ENCODE measurements at regions not wholly inside any gene's neighbourhood (a gene's known extent, or its start where the extent isn't known, plus 50 kb on each side); places are given as distances from the start of the nearest gene placed in this dataset.

- no peak overlapping the region for H3K27ac ChIP-seq
- in situ Hi-C loops (cut with MboI; ENCODE audit: low sequenced_read_pairs in 4 of 4), result no loop called here
- ATAC-seq, result no peak
Measured at GRCh38 chr6:8499540-8499939, 64.2 kb upstream of the SLC35B3 start.

DNA sequence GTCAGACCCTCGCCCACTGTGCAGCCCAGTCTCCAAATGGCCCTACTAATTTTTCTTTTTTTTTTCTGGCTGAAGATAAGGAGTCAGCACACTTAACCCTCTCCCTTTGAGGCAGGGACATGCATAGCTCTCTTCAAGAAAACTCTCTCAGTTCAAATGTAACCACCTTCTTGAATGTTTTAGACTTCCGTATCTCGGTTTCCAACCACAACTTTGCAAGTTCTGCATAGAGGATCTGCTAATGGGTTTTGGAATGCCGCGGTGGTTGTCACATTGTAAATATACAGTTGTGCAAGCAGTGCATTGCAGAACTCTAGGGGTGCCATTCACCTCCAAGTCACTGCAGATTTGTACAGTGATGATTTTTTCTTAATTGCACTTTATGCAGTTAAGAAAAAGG is 59.4 kb upstream of the SLC35B3 start:
- H3K36me3 ChIP-seq, result no peaks in the 10 kb centered on the region
- intact Hi-C loops (cut with DNase I; ENCODE audit: low total_unique reads) (no loop called here), in situ Hi-C loops (cut with MboI; ENCODE audit: low sequenced_read_pairs in 4 of 4) (no loop called here)
- DNase-seq (no peak), ATAC-seq (no peak)
- no peaks in the 10 kb centered on the region for H3K4me1 ChIP-seq
- H3K9me3 ChIP-seq, result no peaks in the 10 kb centered on the region
- no peaks in the 10 kb centered on the region for H3K27me3 ChIP-seq
- H3K27ac ChIP-seq, result no peak overlapping the region
- H3K4me3 ChIP-seq, result no peak overlapping the region
- TF ChIP-seq POLR2A (IDR thresholded peaks at IDR 0.05), result no peak
- no peak for TF ChIP-seq CTCF (IDR thresholded peaks at IDR 0.05 in 4 of 5, conservative IDR thresholded peaks at IDR 0.05 in 1 of 5)

More at GRCh38 chr6:8499540-8499939, 64.2 kb upstream of the SLC35B3 start:
- intact Hi-C loops (cut with DNase I; ENCODE audit: low total_unique reads), result no loop called here
- DNase-seq, result no peak
- Histone ChIP-seq H3K27me3 (no peaks in the 10 kb centered on the region), H3K9me3 (no peaks in the 10 kb centered on the region), H3K4me3 (no peak overlapping the region), H3K4me1 (no peaks in the 10 kb centered on the region), H3K36me3 (no peaks in the 10 kb centered on the region)
- TF ChIP-seq CTCF (IDR thresholded peaks at IDR 0.05 in 4 of 5, conservative IDR thresholded peaks at IDR 0.05 in 1 of 5), result no peak
- no peak for TF ChIP-seq POLR2A (IDR thresholded peaks at IDR 0.05)

- intact Hi-C loops (cut with DNase I; ENCODE audit: low total_unique reads), result no loop called here
Measured at GRCh38 chr6:8492536-8493133, 57.3 kb upstream of the SLC35B3 start.

More at GRCh38 chr6:8492536-8493133, 57.3 kb upstream of the SLC35B3 start:
- Histone ChIP-seq H3K27me3 (no peaks in the 10 kb centered on the region), H3K9me3 (peaks cover 0 to under 1% (median 0%) of the 10 kb centered on the region in 3 donors), H3K4me3 (no peak overlapping the region), H3K4me1 (no peaks in the 10 kb centered on the region), H3K27ac (no peak overlapping the region), H3K36me3 (no peaks in the 10 kb centered on the region)
- DNase-seq (no peak), ATAC-seq (no peak)
- in situ Hi-C loops (cut with MboI; ENCODE audit: low sequenced_read_pairs in 4 of 4), result no loop called here
- no peak for TF ChIP-seq POLR2A (IDR thresholded peaks at IDR 0.05)

Measured in gastrocnemius medialis (tissue), 4 donors.